Suppressor macrophage treated with lipopolysaccharide for 4 hours (primary cell): ENCODE measurements at regions not wholly inside any gene's neighbourhood (a gene's known extent, or its start where the extent isn't known, plus 50 kb on each side); places are given as distances from the start of the nearest gene placed in this dataset.
A peak's percentile ranks its signal among the peaks of the same experiment; 100 is the strongest.
"Not testable (repeated sequence)": the region's sequence is repeated elsewhere in the genome, so short reads cannot be mapped to it uniquely, and the experiment has no call there.

Source experiments
- DNase-seq: peaks from one replicate; pipeline ENCODE4 v3.0.0-alpha.2; 2020

DNA sequence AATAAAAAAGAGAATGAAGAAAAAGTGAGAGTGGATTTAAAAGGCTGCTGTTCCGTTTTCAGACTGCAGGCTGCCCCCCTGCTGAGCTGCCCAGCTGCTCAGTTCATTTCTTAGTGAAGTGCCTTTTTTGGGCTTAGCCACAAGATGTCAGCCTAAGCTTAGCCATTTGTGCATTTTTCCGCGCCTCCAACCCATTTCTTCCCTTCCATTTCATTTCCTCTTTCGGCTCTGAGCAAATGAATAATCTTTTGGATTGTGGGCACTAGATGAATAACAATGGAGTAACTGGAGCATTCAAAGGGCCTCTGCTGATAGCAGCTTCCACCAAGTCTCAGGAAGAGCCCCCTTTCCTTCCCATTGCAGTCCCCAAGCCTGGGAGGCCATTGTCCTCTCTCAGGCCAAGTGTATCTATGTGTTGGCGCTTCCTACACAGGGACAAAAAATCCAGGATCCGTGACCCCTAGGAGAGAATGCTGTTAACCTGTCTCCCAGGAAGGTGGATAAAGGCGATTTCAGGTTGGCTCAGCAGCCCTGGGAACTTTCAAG is 83.5 kb upstream of the SPTLC3 start:
- DNase-seq = peak; percentile 82

- no peak for DNase-seq
Observed at GRCh38 chr20:12925863-12926793, 82.6 kb upstream of the SPTLC3 start.

DNA sequence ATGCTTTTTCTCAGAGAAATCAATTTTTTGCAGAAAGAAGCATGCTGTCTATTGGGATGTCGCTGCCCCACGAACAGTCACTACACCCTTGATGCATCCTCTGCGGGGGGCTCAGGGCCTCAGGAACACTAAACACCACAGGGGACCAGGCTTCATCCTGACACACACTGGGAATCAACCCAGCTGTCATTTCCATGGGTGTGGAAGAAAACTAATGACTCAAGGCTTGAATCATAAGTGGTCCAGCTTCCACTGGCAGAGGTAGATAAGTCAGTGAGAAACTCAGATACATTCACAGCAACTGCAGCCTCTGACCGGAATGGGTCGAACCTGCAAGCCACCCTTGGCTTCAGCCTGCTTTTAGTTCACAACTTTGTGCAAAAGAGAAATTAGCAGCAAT is 81.3 kb upstream of the SPTLC3 start:
- DNase-seq = no peak

- DNase-seq = no peak
Observed at GRCh38 chr20:12928358-12928754, 80.4 kb upstream of the SPTLC3 start.

- no peak for DNase-seq
Observed at GRCh38 chr20:12928755-12929401, 79.9 kb upstream of the SPTLC3 start.

GRCh38 chr20:12936020-12936419 is 72.8 kb upstream of the SPTLC3 start:
- DNase-seq = no peak

DNA sequence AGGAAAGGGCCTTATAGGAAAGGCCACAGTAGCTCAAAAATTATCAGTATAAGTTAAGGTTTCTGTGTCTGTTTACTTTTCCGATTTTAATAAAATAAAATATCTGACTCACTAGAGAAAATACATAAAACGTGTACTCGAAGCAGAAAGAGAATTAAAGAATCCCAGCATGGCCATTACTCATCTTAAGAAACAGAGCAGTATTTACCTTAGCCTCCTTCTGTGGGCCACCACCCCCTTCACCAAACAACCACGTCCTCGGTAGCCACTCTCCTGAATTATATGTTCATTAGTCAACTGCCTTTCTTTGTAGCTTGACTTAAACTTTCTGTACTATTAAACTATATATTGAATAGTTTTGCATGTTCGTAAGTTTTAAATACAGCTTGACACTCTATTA is 72.2 kb upstream of the SPTLC3 start:
- DNase-seq = no peak

DNA sequence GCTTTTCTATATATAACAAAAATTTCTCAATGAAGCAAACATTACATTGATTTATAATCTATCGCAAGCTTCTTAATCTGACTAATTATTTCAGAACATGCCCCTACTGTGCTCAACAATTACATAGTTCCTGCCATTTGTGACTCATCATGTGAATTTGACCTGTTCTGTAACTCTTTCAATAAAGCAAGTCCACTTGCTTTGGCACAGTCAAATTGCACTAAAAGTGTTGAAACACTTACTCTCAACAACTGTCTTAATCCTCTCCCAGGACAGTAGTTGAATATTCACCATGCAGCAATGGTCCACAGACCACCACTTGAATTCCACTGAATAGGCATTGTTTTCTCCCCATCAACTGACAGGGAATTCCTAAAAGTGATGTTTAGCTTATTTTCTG is 67.7 kb upstream of the SPTLC3 start:
- no peak for DNase-seq

DNA sequence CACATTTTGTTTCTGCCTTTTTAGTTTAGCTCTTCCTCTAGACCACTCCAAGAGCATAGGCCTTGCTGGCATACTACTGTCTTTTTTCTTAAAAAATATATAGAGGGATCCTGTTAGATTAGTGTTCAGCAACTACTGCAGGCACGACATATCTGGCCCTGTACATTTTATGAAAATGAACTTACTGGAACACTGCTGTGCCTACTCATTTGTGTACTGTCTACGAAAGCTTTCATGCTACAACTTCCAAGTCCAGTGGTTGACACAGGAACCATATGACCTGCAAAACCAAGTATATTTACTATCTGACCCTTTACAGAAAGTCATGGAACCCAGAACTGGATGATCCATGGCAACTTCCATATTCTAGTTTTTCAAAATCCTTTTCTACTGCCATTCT is 66.6 kb upstream of the SPTLC3 start:
- DNase-seq = no peak

DNA sequence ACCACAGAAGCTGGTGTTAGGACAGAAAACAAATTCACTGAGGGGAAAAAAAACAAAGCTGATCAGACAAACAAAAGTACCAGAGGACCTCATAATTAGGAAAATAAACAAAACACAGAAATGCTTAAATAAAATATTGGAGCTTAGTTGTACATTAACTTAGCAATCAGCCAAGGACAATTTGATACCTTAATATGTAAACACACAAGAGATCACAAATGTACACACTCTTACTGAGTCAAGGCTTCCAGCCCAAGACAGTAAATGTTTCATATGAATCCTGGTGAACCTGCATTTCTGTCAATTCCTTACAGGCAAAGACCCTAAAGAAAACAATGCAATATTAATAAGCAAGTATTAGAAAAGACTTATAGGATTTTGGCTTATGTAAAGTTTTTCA is 62.0 kb upstream of the SPTLC3 start:
- no peak for DNase-seq

DNA sequence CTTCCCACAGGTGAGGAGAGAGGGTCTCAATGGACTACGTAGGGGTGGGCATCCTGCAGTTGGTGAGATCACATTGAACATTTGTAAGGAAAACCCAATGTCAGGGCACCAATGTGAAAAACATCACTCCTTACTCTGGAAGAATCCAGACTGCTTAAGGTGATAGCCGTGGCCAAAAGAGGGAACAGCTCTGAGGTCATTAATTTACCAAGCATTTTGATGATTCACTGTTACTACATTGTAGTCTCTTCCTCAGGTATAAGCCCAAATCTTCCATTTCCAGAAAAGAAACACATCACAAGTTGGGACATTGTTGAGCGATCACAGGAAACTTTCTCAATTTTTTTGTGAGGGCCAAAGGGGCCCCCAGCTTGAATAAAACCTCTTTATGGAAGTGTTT is 61.1 kb upstream of the SPTLC3 start:
- DNase-seq = no peak

GRCh38 chr20:12949429-12949980 is 59.3 kb upstream of the SPTLC3 start:
- DNase-seq = no peak

DNA sequence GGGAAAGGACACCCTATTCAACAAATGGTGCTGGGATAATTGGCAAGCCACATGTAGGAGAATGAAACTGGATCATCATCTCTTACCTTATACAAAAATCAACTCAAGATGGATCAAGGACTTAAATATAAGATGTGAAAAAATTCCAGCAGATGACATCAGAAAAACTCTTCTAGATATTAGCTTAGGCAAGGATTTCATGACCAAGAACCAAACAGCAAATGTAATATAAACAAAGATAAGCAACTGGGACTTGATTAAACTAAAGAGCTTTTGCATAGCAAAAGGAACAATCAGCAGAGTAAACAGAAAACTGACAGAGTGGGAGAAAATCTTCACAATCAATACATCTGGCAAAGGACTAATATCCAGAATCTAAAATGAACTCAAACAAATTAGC is 54.5 kb upstream of the SPTLC3 start:
- DNase-seq = not testable (repeated sequence)

GRCh38 chr20:12955611-12956010 is 53.2 kb upstream of the SPTLC3 start:
- DNase-seq = no peak

DNA sequence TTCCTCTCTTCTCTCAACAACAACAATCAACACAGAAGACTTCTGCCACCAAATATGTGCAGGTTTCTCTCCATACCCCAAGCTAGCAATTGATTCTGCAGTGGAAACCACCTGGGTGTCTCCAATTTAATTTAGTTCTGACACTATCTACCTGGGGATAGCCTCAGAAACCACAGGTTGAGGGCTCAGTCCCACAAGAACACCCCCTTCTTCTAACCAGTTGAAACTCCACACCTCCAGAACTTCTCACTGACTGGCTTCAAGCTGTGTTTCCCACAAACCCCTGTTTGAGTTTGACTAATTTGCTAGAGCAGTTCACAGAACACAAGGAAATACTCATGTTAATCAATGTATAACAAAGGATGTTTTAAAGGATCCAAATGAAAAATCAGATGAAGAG is 52.5 kb upstream of the SPTLC3 start:
- DNase-seq = no peak

- DNase-seq = no peak
Observed at GRCh38 chr20:12957968-12958367, 50.8 kb upstream of the SPTLC3 start.
